Ishikawa (cell line): ENCODE measurements at regions not wholly inside any gene's neighbourhood (a gene's known extent, or its start where the extent isn't known, plus 50 kb on each side); places are given as distances from the start of the nearest gene placed in this dataset.
A peak's percentile ranks its signal among the peaks of the same experiment; 100 is the strongest.

ENCODE experiments used
- CEBPB ChIP-seq: IDR thresholded peaks from 2 replicates; pipeline ENCODE4 v1.6.1; 2012
- CREB1 ChIP-seq: IDR thresholded peaks from 2 replicates; pipeline ENCODE4 v1.6.1; 2012; ENCODE audit warnings: low read depth
- EGR1 ChIP-seq: IDR thresholded peaks from 2 replicates; pipeline ENCODE4 v1.6.1; 2012
- EP300 ChIP-seq: IDR thresholded peaks from 2 replicates; pipeline ENCODE4 v1.6.1; 2012; ENCODE audit warnings: borderline replicate concordance
- FOXM1 ChIP-seq: IDR thresholded peaks from 2 replicates; pipeline ENCODE4 v1.6.1; 2012; ENCODE audit warnings: low read depth, borderline replicate concordance
- MAX ChIP-seq: IDR thresholded peaks from 2 replicates; pipeline ENCODE4 v1.6.1; 2012
- NFIC ChIP-seq: IDR thresholded peaks from 2 replicates; pipeline ENCODE4 v1.6.1; 2012
- RAD21 ChIP-seq: IDR thresholded peaks from 2 replicates; pipeline ENCODE4 v1.6.1; 2012; ENCODE audit warnings: low read depth
- REST ChIP-seq: IDR thresholded peaks from 2 replicates; pipeline ENCODE4 v1.6.1; 2012; ENCODE audit warnings: low read depth, mild to moderate bottlenecking
- TAF1 ChIP-seq: IDR thresholded peaks from 2 replicates; pipeline ENCODE4 v1.6.1; 2012; ENCODE audit warnings: low read depth, mild to moderate bottlenecking
- TCF12 ChIP-seq: IDR thresholded peaks from 2 replicates; pipeline ENCODE4 v1.6.1; 2012; ENCODE audit warnings: low read depth
- TEAD4 ChIP-seq: IDR thresholded peaks from 2 replicates; pipeline ENCODE4 v1.6.1; 2012
- USF1 ChIP-seq: IDR thresholded peaks from 2 replicates; pipeline ENCODE4 v1.6.1; 2012
- YY1 ChIP-seq: IDR thresholded peaks from 2 replicates; pipeline ENCODE4 v1.6.1; 2012; ENCODE audit warnings: low read depth
- ZBTB7A ChIP-seq: IDR thresholded peaks from 2 replicates; pipeline ENCODE4 v1.6.1; 2012; ENCODE audit warnings: low read depth

GRCh38 chr9:29245351-29245750, 1672.1 kb upstream of the C9orf72 start:
- no peak for TF ChIP-seq ZBTB7A
- no peak for TF ChIP-seq EP300
- no peak for TF ChIP-seq USF1
- TF ChIP-seq FOXM1, result no peak
- no peak for TF ChIP-seq TCF12

- TF ChIP-seq CREB1, result no peak
- no peak for TF ChIP-seq FOXM1
These were observed 1708.8 kb upstream of the C9orf72 start for GRCh38 chr9:29282121-29282520.

GRCh38 chr9:29285818-29286217, 1712.5 kb upstream of the C9orf72 start:
- peak; percentile 45 for TF ChIP-seq RAD21
- no peak for TF ChIP-seq FOXM1
- no peak for TF ChIP-seq TCF12
- TF ChIP-seq CREB1, result no peak
- TF ChIP-seq REST, result no peak
- TF ChIP-seq TAF1, result no peak
- TF ChIP-seq CEBPB, result no peak
- TF ChIP-seq EP300, result no peak

- TF ChIP-seq RAD21 (no peak), EGR1 (no peak), EP300 (no peak), YY1 (no peak), TCF12 (no peak), NFIC (no peak), MAX (no peak), REST (no peak), ZBTB7A (no peak), TAF1 (no peak), CEBPB (no peak), TEAD4 (no peak), FOXM1 (no peak), USF1 (no peak), CREB1 (no peak)
These were observed 1716.1 kb upstream of the C9orf72 start for GRCh38 chr9:29289365-29289764.

- TF ChIP-seq EGR1, result no peak
- no peak for TF ChIP-seq NFIC
- TF ChIP-seq TEAD4, result no peak
- TF ChIP-seq MAX, result no peak
- no peak for TF ChIP-seq RAD21
- TF ChIP-seq TAF1, result no peak
- no peak for TF ChIP-seq CREB1
- no peak for TF ChIP-seq REST
- no peak for TF ChIP-seq CEBPB
- no peak for TF ChIP-seq USF1
- no peak for TF ChIP-seq YY1
- no peak for TF ChIP-seq ZBTB7A
- no peak for TF ChIP-seq EP300
- no peak for TF ChIP-seq TCF12
These were observed 1717.2 kb upstream of the C9orf72 start for GRCh38 chr9:29290516-29290915.
